WTC11 (cell line): ENCODE measurements at regions not wholly inside any gene's neighbourhood (a gene's known extent, or its start where the extent isn't known, plus 50 kb on each side); places are given as distances from the start of the nearest gene placed in this dataset.

Experiments used
- ATAC-seq: fragments of 200-7000 bp; cut with Tn5 transposase; 2 replicates; pipeline ENCODE4 v1.10.0; 2021; ENCODE audit warnings: mild to moderate bottlenecking, moderate library complexity
- CTCF ChIA-PET: fragments of 300-600 bp; sonication (Branson Sonifier 250); formaldehyde crosslinking; loops from one replicate; lab custom pipeline; 2021; ENCODE audit warnings: antibody characterized with exemption; lab: Charles Lee
- POLR2A ChIA-PET: fragments of 350-600 bp; sonication (Branson Sonifier 250); formaldehyde crosslinking; loops from one replicate; lab custom pipeline; 2021; ENCODE audit warnings: antibody characterized with exemption; lab: Charles Lee
- DNase-seq: peaks from one replicate; pipeline ENCODE4 v3.0.0; 2021; ENCODE audit warnings: low spot score
- H3K27ac Mint-ChIP-seq: 2 replicates; pipeline ENCODE4 v1.8.0; 2021; ENCODE audit warnings: mixed read lengths
- H3K27me3 Mint-ChIP-seq: 2 replicates; pipeline ENCODE4 v1.8.0; 2021; ENCODE audit warnings: low read depth, mild to moderate bottlenecking, moderate library complexity, mixed read lengths
- H3K36me3 Mint-ChIP-seq: 2 replicates; pipeline ENCODE4 v1.8.0; 2021; ENCODE audit warnings: mixed read lengths
- H3K4me1 Mint-ChIP-seq: 2 replicates; pipeline ENCODE4 v1.8.0; 2022; ENCODE audit warnings: mixed read lengths
- H3K4me3 Mint-ChIP-seq: 2 replicates; pipeline ENCODE4 v1.8.0; 2021; ENCODE audit warnings: mild to moderate bottlenecking, moderate library complexity, mixed read lengths
- H3K9me3 Mint-ChIP-seq: 2 replicates; pipeline ENCODE4 v1.8.0; 2021; ENCODE audit warnings: mixed read lengths
- FOXK1 ChIP-seq: sonication (generic); formaldehyde crosslinking; IDR thresholded peaks from 2 replicates; pipeline ENCODE4 v1.8.0; 2022; ENCODE audit warnings: mild to moderate bottlenecking, moderate library complexity, missing genetic modification reagents
- GABPB1 ChIP-seq: sonication (generic); formaldehyde crosslinking; IDR thresholded peaks from 2 replicates; pipeline ENCODE4 v1.8.1; 2023; ENCODE audit warnings: mild to moderate bottlenecking, missing genetic modification reagents
- HMGA2 ChIP-seq: fragments of 250-450 bp; sonication (Bioruptor Pico); IDR thresholded peaks from 2 replicates; pipeline ENCODE4 v1.4.0; 2021; ENCODE audit warnings: mild to moderate bottlenecking, moderate library complexity
- IRF1 ChIP-seq: sonication (generic); formaldehyde crosslinking; IDR thresholded peaks from 2 replicates; pipeline ENCODE4 v1.8.0; 2023; ENCODE audit warnings: missing genetic modification reagents
- JAZF1 ChIP-seq: fragments of 250-450 bp; sonication (Bioruptor Pico); IDR thresholded peaks from 2 replicates; pipeline ENCODE4 v1.9.0; 2021; ENCODE audit warnings: moderate library complexity, mild to moderate bottlenecking, inconsistent platforms
- PRRX2 ChIP-seq: fragments of 250-450 bp; sonication (Bioruptor Pico); IDR thresholded peaks from 2 replicates; pipeline ENCODE4 v1.8.0; 2021; ENCODE audit warnings: mild to moderate bottlenecking
- SMAD4 ChIP-seq: sonication (generic); formaldehyde crosslinking; IDR thresholded peaks from 2 replicates; pipeline ENCODE4 v1.8.0; 2022; ENCODE audit warnings: mild to moderate bottlenecking, missing genetic modification reagents
- TEAD4 ChIP-seq: sonication (generic); formaldehyde crosslinking; IDR thresholded peaks from 2 replicates; pipeline ENCODE4 v1.8.0; 2022; ENCODE audit warnings: mild to moderate bottlenecking, missing genetic modification reagents
- ZNF138 ChIP-seq: sonication (generic); formaldehyde crosslinking; conservative IDR thresholded peaks from 2 replicates; pipeline ENCODE4 v1.8.1; 2022; ENCODE audit warnings: mild to moderate bottlenecking, moderate library complexity, missing genetic modification reagents
- ZNF532 ChIP-seq: fragments of 250-450 bp; sonication (Bioruptor Pico); IDR thresholded peaks from 2 replicates; pipeline ENCODE4 v1.9.0; 2021; ENCODE audit warnings: mild to moderate bottlenecking, borderline replicate concordance
- ZNF671 ChIP-seq: fragments of 250-450 bp; sonication (Bioruptor Pico); IDR thresholded peaks from 2 replicates; pipeline ENCODE4 v1.8.0; 2021; ENCODE audit warnings: mild to moderate bottlenecking
- TF ChIP-seq, protein P1 (sequence below): sonication (generic); formaldehyde crosslinking; IDR thresholded peaks from 2 replicates; pipeline ENCODE4 v1.8.1; 2022; ENCODE audit warnings: low read depth, missing genetic modification reagents, borderline replicate concordance
- TF ChIP-seq, protein P2 (sequence below): sonication (generic); formaldehyde crosslinking; IDR thresholded peaks from 2 replicates; pipeline ENCODE4 v1.8.1; 2022; ENCODE audit warnings: mild to moderate bottlenecking, moderate library complexity, missing genetic modification reagents
- TF ChIP-seq, protein P3 (sequence below): sonication (generic); formaldehyde crosslinking; conservative IDR thresholded peaks from 2 replicates; pipeline ENCODE4 v1.8.1; 2023; ENCODE audit warnings: mild to moderate bottlenecking, low read depth, missing genetic modification reagents, moderate library complexity
- TF ChIP-seq, protein P4 (sequence below): fragments of 250-450 bp; sonication (Bioruptor Pico); IDR thresholded peaks from 2 replicates; pipeline ENCODE4 v1.9.0; 2021; ENCODE audit warnings: mild to moderate bottlenecking

DNA sequence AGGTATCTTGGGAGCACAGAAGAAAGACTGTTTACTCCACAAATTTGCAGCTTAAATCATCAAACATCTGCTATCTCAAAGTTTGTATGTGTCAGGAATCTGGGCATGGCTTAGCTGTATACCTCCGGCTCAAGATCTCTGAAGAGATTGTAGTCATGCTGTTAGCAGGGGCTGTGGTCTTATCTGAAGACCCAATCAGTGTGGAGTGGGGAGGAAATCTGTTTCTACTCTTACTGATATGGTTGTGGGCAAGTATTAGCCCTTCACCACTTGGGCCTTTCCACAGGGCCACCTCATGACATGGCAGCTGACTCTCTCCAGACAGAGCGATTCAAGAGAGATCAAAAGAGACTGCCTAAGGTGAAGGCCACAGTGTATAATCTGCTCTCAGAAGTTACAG is 438.7 kb downstream of the KIF2B start:
- peaks cover 61% of the 10 kb centered on the region for H3K9me3 Mint-ChIP-seq
- no peaks in the 10 kb centered on the region; the same call in 1 of the 2 replicates for H3K27me3 Mint-ChIP-seq
- ChIA-PET POLR2A (no interaction called here), CTCF (no interaction called here)
- H3K27ac Mint-ChIP-seq, result no peak overlapping the region
- no peak for ATAC-seq
- H3K36me3 Mint-ChIP-seq, result peaks cover 46% of the 10 kb centered on the region
- TF ChIP-seq, protein P1, sequence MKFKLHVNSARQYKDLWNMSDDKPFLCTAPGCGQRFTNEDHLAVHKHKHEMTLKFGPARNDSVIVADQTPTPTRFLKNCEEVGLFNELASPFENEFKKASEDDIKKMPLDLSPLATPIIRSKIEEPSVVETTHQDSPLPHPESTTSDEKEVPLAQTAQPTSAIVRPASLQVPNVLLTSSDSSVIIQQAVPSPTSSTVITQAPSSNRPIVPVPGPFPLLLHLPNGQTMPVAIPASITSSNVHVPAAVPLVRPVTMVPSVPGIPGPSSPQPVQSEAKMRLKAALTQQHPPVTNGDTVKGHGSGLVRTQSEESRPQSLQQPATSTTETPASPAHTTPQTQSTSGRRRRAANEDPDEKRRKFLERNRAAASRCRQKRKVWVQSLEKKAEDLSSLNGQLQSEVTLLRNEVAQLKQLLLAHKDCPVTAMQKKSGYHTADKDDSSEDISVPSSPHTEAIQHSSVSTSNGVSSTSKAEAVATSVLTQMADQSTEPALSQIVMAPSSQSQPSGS (CRISPR knock-in tag), result no peak
- TF ChIP-seq TEAD4 (CRISPR knock-in tag) (no peak), HMGA2 (no peak), ZNF532 (CRISPR knock-in tag) (no peak), JAZF1 (CRISPR knock-in tag) (no peak), IRF1 (CRISPR knock-in tag) (no peak), ZNF671 (CRISPR knock-in tag) (no peak), SMAD4 (CRISPR knock-in tag) (no peak), FOXK1 (CRISPR knock-in tag) (no peak), ZNF138 (CRISPR knock-in tag) (no peak), GABPB1 (CRISPR knock-in tag) (no peak), PRRX2 (no peak)
- TF ChIP-seq, protein P2, sequence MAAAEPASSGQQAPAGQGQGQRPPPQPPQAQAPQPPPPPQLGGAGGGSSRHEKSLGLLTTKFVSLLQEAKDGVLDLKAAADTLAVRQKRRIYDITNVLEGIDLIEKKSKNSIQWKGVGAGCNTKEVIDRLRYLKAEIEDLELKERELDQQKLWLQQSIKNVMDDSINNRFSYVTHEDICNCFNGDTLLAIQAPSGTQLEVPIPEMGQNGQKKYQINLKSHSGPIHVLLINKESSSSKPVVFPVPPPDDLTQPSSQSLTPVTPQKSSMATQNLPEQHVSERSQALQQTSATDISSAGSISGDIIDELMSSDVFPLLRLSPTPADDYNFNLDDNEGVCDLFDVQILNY (CRISPR knock-in tag), result no peak
- TF ChIP-seq, protein P3, sequence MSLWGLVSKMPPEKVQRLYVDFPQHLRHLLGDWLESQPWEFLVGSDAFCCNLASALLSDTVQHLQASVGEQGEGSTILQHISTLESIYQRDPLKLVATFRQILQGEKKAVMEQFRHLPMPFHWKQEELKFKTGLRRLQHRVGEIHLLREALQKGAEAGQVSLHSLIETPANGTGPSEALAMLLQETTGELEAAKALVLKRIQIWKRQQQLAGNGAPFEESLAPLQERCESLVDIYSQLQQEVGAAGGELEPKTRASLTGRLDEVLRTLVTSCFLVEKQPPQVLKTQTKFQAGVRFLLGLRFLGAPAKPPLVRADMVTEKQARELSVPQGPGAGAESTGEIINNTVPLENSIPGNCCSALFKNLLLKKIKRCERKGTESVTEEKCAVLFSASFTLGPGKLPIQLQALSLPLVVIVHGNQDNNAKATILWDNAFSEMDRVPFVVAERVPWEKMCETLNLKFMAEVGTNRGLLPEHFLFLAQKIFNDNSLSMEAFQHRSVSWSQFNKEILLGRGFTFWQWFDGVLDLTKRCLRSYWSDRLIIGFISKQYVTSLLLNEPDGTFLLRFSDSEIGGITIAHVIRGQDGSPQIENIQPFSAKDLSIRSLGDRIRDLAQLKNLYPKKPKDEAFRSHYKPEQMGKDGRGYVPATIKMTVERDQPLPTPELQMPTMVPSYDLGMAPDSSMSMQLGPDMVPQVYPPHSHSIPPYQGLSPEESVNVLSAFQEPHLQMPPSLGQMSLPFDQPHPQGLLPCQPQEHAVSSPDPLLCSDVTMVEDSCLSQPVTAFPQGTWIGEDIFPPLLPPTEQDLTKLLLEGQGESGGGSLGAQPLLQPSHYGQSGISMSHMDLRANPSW (CRISPR knock-in tag), result no peak
- TF ChIP-seq, protein P4, sequence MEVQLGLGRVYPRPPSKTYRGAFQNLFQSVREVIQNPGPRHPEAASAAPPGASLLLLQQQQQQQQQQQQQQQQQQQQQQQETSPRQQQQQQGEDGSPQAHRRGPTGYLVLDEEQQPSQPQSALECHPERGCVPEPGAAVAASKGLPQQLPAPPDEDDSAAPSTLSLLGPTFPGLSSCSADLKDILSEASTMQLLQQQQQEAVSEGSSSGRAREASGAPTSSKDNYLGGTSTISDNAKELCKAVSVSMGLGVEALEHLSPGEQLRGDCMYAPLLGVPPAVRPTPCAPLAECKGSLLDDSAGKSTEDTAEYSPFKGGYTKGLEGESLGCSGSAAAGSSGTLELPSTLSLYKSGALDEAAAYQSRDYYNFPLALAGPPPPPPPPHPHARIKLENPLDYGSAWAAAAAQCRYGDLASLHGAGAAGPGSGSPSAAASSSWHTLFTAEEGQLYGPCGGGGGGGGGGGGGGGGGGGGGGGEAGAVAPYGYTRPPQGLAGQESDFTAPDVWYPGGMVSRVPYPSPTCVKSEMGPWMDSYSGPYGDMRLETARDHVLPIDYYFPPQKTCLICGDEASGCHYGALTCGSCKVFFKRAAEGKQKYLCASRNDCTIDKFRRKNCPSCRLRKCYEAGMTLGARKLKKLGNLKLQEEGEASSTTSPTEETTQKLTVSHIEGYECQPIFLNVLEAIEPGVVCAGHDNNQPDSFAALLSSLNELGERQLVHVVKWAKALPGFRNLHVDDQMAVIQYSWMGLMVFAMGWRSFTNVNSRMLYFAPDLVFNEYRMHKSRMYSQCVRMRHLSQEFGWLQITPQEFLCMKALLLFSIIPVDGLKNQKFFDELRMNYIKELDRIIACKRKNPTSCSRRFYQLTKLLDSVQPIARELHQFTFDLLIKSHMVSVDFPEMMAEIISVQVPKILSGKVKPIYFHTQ (CRISPR knock-in tag), result no peak
- no peak overlapping the region for H3K4me3 Mint-ChIP-seq
- DNase-seq, result no peak
- H3K4me1 Mint-ChIP-seq, result peaks cover 19% of the 10 kb centered on the region
